H1 (cell line): ENCODE measurements at regions not wholly inside any gene's neighbourhood (a gene's known extent, or its start where the extent isn't known, plus 50 kb on each side); places are given as distances from the start of the nearest gene placed in this dataset.

Experiments used
- BACH1 ChIP-seq: IDR thresholded peaks from 2 replicates; pipeline ENCODE4 v1.6.1; 2012; ENCODE audit warnings: low read length, improper control_type of control experiment
- CHD2 ChIP-seq: IDR thresholded peaks from 2 replicates; pipeline ENCODE4 v1.6.1; 2012; ENCODE audit warnings: low read length, improper control_type of control experiment
- FOSL1 ChIP-seq: IDR thresholded peaks from 2 replicates; pipeline ENCODE4 v1.6.1; 2011; ENCODE audit warnings: mild to moderate bottlenecking, low read depth, low read length, moderate library complexity; ENCODE audit not compliant: insufficient read depth
- GABPA ChIP-seq: IDR thresholded peaks from 2 replicates; pipeline ENCODE4 v1.6.1; 2011; ENCODE audit warnings: mild to moderate bottlenecking, low read length, moderate library complexity, borderline replicate concordance; ENCODE audit not compliant: insufficient read depth
- KDM4A ChIP-seq: IDR thresholded peaks from one replicate; pipeline ENCODE4 v1.7.1; 2012; ENCODE audit warnings: low read depth, mild to moderate bottlenecking, moderate library complexity, low read length, inconsistent platforms; ENCODE audit not compliant: severe bottlenecking
- RBBP5 ChIP-seq: IDR thresholded peaks from 2 replicates; pipeline ENCODE4 v1.7.1; 2012; ENCODE audit warnings: low read depth, mild to moderate bottlenecking, inconsistent platforms, low read length, moderate library complexity, borderline replicate concordance
- RFX5 ChIP-seq: IDR thresholded peaks from 2 replicates; pipeline ENCODE4 v1.6.1; 2011; ENCODE audit warnings: low read depth, low read length, improper control_type of control experiment, borderline replicate concordance
- SP1 ChIP-seq: IDR thresholded peaks from 2 replicates; pipeline ENCODE4 v1.6.1; 2011; ENCODE audit warnings: low read depth, low read length
- SP4 ChIP-seq: IDR thresholded peaks from 2 replicates; pipeline ENCODE4 v1.6.1; 2012; ENCODE audit warnings: low read length, inconsistent platforms
- SRF ChIP-seq: IDR thresholded peaks from 2 replicates; pipeline ENCODE4 v1.6.1; 2011; ENCODE audit warnings: mild to moderate bottlenecking, low read depth, low read length, moderate library complexity
- TF ChIP-seq, protein P1 (sequence below): IDR thresholded peaks from 2 replicates; pipeline ENCODE4 v1.6.1; 2012; ENCODE audit warnings: inconsistent platforms

DNA sequence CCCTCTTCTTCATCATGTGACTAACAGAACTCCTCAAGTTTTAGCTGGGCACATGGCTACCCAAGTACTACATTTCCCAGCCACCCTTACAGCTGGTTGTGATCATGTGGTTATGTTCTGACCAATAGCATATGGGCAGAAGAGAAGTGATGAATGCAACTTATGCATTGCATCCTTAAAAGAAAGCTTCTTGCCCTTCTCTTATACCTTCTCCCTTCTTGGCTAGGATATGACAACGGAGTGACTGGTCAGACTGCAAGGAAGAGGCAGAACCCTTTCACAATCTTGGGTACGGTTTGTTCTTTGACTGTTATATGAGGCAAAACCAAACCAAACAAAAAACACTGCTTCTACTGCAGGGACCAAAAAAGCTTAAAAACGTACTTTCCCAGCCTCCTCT is 66.5 kb upstream of the MAX start (continued):
- TF ChIP-seq SRF (no peak), CHD2 (no peak), RBBP5 (no peak), GABPA (no peak), SP1 (no peak), RFX5 (no peak), FOSL1 (no peak), SP4 (no peak), BACH1 (no peak), KDM4A (no peak)
- TF ChIP-seq, protein P1, sequence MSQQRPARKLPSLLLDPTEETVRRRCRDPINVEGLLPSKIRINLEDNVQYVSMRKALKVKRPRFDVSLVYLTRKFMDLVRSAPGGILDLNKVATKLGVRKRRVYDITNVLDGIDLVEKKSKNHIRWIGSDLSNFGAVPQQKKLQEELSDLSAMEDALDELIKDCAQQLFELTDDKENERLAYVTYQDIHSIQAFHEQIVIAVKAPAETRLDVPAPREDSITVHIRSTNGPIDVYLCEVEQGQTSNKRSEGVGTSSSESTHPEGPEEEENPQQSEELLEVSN, result peak; percentile 34; the same call in 1 of the 2 replicates
